ENCODE measurements at regions not wholly inside any gene's neighbourhood (a gene's known extent, or its start where the extent isn't known, plus 50 kb on each side); places are given as distances from the start of the nearest gene placed in this dataset.
"Not testable (repeated sequence)": the region's sequence is repeated elsewhere in the genome, so short reads cannot be mapped to it uniquely, and the experiment has no call there.

DNA sequence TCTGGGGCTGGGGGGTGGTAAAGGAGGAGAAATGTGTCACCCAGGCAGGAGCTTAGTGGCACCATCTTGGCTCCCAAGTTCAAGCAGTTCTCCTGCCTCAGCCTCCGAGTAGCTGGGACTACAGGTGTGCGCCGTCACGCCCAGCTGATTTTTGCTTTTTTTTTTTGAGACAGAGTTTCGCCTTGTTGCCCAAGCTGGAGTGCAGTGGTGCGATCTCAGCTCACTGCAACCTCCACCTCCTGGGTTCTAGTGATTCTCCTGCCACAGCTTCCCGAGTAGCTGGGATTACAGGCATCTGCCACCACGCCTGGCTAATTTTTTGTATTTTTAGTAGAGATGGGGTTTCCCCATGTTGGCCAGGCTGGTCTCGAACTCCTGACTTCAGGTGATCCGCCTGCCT is 82.1 kb upstream of the METTL9 start:
- DNase-seq, result not testable (repeated sequence)

DNA sequence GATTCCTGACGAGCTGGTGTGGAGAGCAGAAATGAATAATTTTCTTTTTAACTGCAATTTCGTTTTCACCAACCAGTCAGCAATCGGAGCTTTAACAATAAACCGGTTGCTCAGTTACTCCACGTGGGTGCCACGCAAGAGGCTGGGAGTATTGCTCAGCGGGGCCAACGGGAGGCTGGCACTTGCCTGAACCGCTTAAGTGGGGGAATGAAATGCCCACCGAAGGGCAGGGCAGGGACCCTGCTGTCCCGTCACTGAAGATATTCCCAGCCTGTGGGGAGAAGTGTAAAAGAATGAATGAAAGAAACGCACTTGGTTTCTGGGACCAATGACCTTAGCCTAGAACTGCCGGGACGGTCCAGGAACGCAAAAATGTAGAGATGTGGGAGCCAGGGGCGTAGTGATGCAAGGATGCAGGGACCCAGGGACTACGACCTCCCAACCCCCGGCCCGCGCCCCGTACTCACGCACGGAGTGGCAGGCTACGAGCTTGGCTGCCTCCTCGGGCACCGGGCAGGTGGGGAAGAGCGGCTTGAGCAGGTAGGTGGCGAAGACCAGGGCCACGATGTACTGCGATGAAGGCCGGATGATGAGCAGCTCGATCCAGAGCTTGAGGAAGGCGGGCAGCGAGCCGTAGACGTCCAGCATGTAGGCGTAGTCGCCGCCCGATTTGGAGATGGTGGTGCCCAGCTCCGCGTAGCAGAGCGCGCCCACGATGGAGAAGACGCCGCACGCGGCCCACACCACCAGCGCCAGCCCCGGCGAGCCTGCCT is 79.8 kb upstream of the METTL9 start:
- DNase-seq, result peak; percentile 45

DNA sequence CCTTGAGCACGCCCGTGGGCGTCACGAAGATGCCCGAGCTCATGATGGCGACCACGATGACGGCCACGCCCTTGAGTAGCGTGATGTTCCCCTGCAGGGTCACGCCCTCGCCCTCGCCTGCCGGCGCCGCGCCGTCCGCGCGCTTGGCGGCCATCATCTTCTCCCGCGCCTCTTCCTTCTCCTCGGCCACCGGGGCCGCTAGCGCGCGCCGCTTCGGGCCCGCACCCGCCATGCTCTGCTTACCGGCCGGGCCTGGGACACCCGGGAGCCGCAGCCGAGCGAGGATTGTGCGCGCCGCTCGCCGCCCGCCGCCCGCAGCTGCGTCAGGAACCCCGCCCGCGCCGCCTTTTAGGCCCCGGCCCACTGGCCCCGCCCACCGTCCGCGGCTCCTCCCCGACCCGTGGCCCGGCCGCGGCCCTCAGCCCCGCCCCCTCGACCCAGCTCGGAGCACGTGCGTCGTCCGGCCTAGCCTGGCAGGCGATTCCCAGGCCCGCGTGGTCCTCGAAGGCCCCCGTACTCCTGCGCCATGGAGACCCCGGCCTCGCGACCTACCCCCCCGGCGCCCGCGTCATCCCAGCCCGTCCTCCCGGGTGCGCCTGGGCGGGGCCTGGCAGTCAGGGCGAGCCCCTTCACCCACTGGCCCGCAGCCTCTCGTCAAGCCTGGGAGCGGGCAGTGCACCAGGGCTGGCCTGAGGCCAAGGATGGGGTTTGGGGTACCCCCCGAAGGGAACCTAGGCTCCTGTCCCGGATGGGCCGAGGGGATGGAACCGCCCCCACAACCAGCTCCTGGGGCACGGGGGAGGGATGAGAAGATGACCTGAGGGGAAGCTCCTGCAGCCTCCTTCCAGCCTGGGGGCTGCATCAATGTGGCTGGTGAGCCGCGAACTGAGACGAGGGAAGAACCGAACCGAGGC is 79.0 kb upstream of the METTL9 start:
- DNase-seq, result peak; percentile 97

GRCh38 chr16:21521048-21521389 is 78.4 kb upstream of the METTL9 start:
- not testable (repeated sequence) for DNase-seq

DNA sequence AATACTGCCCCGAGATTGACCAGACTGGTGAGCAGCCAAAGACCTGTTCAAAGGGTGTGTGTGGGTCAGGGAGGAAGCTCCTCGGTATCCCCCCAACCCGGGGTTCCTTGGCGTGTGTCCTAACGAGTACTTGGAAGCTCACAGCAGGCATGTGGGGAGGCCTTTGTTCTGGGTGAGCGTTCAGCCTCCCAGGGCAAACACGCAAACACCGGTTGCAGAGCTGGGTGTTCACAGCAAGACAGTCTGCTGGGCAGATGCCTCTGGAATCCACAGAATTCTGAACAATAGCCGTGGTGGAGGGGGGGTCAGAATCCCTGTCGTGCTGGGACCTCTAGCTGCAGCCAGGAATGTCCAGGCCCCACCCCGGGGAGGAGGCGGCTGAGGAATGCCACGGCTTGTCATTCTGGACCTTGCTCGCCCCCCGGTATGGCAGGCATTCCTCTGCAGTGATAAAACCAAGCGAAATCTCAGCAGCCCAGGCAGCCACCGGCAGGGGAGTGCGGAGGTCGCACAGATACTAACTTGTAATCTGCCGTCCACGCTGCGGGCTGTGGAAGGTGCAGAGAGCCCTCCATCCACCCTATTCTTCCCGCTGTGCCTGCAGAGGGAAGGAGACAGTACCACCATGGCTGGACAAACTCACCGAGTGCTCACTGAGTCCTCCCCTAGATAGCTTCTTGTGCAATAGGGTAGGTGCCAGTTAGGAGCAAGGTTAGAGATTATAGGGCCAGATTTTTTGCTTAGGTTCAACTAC is 77.8 kb upstream of the METTL9 start:
- not testable (repeated sequence) for DNase-seq

GRCh38 chr16:21522846-21523245 is 76.5 kb upstream of the METTL9 start:
- DNase-seq, result not testable (repeated sequence)

GRCh38 chr16:21523411-21524067 is 75.8 kb upstream of the METTL9 start:
- no peak for DNase-seq

DNA sequence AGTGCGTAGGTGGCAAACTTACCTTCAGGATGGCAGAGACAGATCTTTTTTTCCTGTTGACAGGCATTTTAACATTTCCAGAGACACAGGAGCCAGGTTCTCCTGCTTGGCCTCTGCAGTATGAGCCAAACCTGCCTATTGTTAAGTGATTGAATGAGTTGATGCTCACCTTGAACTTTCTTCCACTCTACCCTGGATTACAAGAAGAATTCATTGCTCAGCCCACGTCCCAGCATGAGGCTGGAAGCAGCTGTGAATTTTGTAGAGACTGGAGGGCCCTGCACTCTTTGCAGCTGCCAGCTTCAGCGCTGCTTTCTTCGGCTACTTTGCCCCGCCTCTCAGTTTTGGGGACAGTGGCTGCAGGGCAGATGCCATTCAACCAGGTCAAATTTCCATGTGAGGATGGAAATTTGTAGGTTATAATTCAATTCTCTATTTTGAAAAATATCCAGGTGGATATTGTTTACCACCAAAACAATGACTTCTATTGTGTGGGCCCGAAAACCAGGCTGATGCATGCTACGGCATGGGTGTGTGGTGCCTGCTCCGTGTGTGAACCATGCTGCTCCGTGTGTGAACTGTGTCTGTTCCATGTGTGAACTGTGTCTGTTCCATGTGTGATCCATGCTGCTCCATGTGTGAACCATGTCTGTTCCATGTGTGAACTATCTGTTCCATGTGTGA is 75.2 kb upstream of the METTL9 start:
- DNase-seq, result no peak

DNA sequence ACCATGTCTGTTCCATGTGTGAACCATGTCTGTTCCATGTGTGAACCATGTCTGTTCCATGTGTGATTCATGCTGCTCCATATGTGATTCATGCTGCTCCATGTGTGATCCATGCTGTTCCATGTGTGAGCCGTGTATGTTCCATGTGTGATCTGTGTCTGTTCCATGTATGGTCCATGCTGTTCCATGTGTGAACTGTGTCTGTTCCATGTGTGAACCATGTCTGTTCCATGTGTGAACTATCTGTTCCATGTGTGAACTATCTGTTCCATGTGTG is 74.7 kb upstream of the METTL9 start:
- DNase-seq, result not testable (repeated sequence)

- DNase-seq, result not testable (repeated sequence)
Measured at GRCh38 chr16:21525029-21525895, 74.1 kb upstream of the METTL9 start.

GRCh38 chr16:21525956-21526922 is 73.1 kb upstream of the METTL9 start:
- DNase-seq, result not testable (repeated sequence)

DNA sequence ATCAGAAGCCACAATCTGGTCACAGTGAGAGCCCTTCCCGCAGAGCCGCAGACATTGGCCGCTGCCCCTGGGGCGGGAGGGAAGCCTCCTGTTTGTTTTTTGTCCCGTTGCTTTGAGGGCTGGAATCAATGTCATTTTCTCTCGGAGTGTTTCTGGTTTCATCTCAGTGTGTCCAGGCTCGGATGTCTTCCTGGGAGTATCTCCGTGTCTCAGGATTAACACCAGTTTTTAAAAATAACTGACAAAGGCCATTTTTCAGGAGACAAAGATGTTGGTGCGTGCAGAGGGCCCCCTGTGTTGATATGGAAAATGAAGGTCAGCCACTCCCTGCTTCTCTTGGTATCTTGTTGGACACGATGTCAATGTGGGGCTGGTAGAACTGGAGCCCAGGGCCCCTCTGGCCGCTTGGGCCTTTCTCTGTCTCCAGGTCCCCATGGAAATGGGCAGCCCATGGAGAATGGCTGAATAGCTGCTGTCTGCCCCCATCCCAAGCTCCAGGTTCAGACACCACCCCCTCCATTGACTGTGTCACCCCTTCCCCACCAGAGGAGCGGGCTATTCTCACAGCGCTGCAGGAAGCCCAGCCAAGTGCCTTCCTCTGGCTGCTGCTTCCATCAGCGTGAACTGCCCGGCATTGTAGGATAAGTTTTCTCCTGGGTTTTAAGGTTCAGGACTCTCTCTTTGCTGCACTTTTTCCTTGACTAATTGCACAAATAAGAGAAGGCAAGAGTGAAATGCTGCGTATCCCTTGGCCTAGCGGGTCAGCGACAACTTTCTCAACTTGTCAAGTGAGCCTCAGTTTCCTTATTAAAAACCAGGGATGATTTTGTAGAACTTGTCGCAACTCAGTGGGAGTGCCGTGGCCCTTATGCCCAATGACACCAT is 72.2 kb upstream of the METTL9 start:
- no peak for DNase-seq

DNA sequence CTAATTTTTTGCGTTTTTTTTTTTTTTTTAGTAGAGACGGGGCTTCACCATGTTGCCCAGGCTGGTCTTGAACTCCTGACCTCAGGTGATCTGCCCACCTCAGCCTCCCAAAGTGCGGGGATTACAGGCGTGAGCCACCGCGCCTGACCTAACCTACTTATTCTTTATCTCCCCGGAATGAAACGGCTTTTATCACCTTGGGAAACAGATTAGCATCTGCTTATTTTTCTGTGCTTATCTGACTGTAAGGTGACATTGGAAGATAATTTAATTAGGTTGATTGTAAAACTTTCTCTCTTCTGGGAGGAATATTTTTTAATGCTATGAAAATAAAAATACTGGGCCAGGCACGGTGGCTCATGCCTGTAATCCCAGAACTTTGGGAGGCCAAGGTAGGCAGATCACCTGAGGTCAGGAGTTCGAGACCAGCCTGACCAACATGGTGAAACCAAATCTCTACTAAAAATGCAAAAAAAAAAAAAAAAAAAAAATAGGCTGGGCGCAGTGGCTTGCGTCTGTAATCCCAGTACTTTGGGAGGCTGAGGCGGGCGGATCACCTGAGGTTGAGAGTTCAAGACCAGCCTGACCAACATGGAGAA is 70.2 kb upstream of the METTL9 start:
- DNase-seq, result not testable (repeated sequence)

- not testable (repeated sequence) for DNase-seq
Measured at GRCh38 chr16:21530729-21531383, 68.5 kb upstream of the METTL9 start.

- DNase-seq, result not testable (repeated sequence)
Measured at GRCh38 chr16:21532996-21533395, 66.4 kb upstream of the METTL9 start.

- DNase-seq, result not testable (repeated sequence)
Measured at GRCh38 chr16:21533474-21533873, 65.9 kb upstream of the METTL9 start.

DNA sequence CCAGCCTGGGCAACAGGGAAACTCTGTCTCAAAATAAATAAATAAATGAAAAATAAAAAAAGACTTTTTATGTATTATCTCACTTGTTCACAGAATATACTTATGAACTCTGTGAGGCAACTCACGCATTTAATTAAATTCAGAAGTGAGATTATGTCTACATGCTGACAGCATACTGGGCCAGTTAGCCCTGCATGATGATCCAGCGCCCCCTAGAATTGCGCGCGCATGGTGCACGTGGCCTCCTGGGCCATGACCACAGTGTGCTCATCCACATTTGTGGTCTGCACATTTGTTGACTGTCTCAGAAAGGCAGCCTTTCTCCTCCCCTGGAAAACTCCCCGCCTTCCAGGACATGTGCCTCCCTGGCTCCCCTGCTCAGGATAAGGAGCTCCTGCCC is 64.8 kb upstream of the METTL9 start:
- DNase-seq, result peak; percentile 18

GRCh38 chr16:21535201-21535600 is 64.2 kb upstream of the METTL9 start:
- not testable (repeated sequence) for DNase-seq
